ENCODE measurements at regions not wholly inside any gene's neighbourhood (a gene's known extent, or its start where the extent isn't known, plus 50 kb on each side); places are given as distances from the start of the nearest gene placed in this dataset.

- H3K4me3 ChIP-seq (ENCODE audit: low read depth, low read length), result no peak overlapping the region
- no peak for TF ChIP-seq CTCF (IDR thresholded peaks at IDR 0.05; ENCODE audit: insufficient read depth, low read depth, low read length, missing control alignments)
These were observed 75.3 kb upstream of the IL6 start for GRCh38 chr7:22651534-22652243.

GRCh38 chr7:22651036-22651435, 76.0 kb upstream of the IL6 start:
- no peak overlapping the region for H3K4me3 ChIP-seq (ENCODE audit: low read depth, low read length)
- no peak for DNase-seq (ENCODE audit: low read depth)
- no peak for TF ChIP-seq CTCF (IDR thresholded peaks at IDR 0.05; ENCODE audit: insufficient read depth, low read depth, low read length, missing control alignments)

More at GRCh38 chr7:22651534-22652243, 75.3 kb upstream of the IL6 start:
- no peak for DNase-seq (ENCODE audit: low read depth)

- DNase-seq (ENCODE audit: low read depth), result no peak
- TF ChIP-seq CTCF (IDR thresholded peaks at IDR 0.05; ENCODE audit: insufficient read depth, low read depth, low read length, missing control alignments), result no peak
- no peak overlapping the region for H3K4me3 ChIP-seq (ENCODE audit: low read depth, low read length)
These were observed 77.3 kb upstream of the IL6 start for GRCh38 chr7:22649686-22650085.

- no peak overlapping the region for H3K4me3 ChIP-seq (ENCODE audit: low read depth, low read length)
- no peak for TF ChIP-seq CTCF (IDR thresholded peaks at IDR 0.05; ENCODE audit: insufficient read depth, low read depth, low read length, missing control alignments)
- DNase-seq (ENCODE audit: low read depth), result no peak
These were observed 79.3 kb upstream of the IL6 start for GRCh38 chr7:22647451-22648257.

GRCh38 chr7:22645418-22646181, 81.4 kb upstream of the IL6 start:
- H3K4me3 ChIP-seq (ENCODE audit: low read depth, low read length), result no peak overlapping the region
- no peak for TF ChIP-seq CTCF (IDR thresholded peaks at IDR 0.05; ENCODE audit: insufficient read depth, low read depth, low read length, missing control alignments)

GRCh38 chr7:22642454-22642853, 84.5 kb upstream of the IL6 start:
- no peak for TF ChIP-seq CTCF (IDR thresholded peaks at IDR 0.05; ENCODE audit: insufficient read depth, low read depth, low read length, missing control alignments)

More at GRCh38 chr7:22645418-22646181, 81.4 kb upstream of the IL6 start:
- DNase-seq (ENCODE audit: low read depth), result no peak

More at GRCh38 chr7:22642454-22642853, 84.5 kb upstream of the IL6 start:
- no peak overlapping the region for H3K4me3 ChIP-seq (ENCODE audit: low read depth, low read length)
- DNase-seq (ENCODE audit: low read depth), result no peak
